PC-3 (cell line): ENCODE measurements at regions not wholly inside any gene's neighbourhood (a gene's known extent, or its start where the extent isn't known, plus 50 kb on each side); places are given as distances from the start of the nearest gene placed in this dataset.

Source experiments
- ATAC-seq: fragments of 200-7000 bp; cut with Tn5 transposase; 2 replicates; pipeline ENCODE4 v1.9.1; 2020; ENCODE audit warnings: mild to moderate bottlenecking, moderate library complexity
- BruUV-seq: library from RNA; stranded (reverse); fragments of 400-500 nt; replicated peaks from 2 replicates; lab custom pipeline; 2021; lab: Mats Ljungman, UMichigan
- CTCF ChIA-PET: fragments of 300-600 bp; sonication (Branson Sonifier 250); formaldehyde crosslinking; loops from one replicate; lab custom pipeline; 2022; ENCODE audit warnings: antibody characterized with exemption; lab: Charles Lee
- POLR2A ChIA-PET: fragments of 300-600 bp; sonication (Branson Sonifier 250); formaldehyde crosslinking; loops from one replicate; lab custom pipeline; 2022; ENCODE audit warnings: antibody characterized with exemption; ENCODE audit not compliant: unreplicated experiment; lab: Charles Lee
- DNase-seq: peaks from one replicate; pipeline ENCODE4 v3.0.0-alpha.2; 2015
- H2AFZ ChIP-seq: fragments of 300-600 bp; sonication (generic); 2 replicates; pipeline ENCODE4 v1.6.0; 2016; ENCODE audit warnings: antibody characterized with exemption, low read length
- H3F3A ChIP-seq: fragments of 300-600 bp; sonication (generic); one replicate; pipeline ENCODE4 v1.6.0; 2017; ENCODE audit warnings: antibody characterized with exemption, low read length, control low read depth, mild to moderate bottlenecking; ENCODE audit not compliant: unreplicated experiment
- H3K27ac ChIP-seq: fragments of 300-600 bp; sonication (generic); 2 replicates; pipeline ENCODE4 v1.5.1; 2016; ENCODE audit warnings: mild to moderate bottlenecking, low read length
- H3K27me3 ChIP-seq: fragments of 300-600 bp; sonication (generic); 2 replicates; pipeline ENCODE4 v1.6.1; 2016; ENCODE audit warnings: low read length, mixed read lengths
- H3K36me3 ChIP-seq: fragments of 300-600 bp; sonication (generic); 2 replicates; pipeline ENCODE4 v1.6.1; 2016; ENCODE audit warnings: low read depth, mixed run types, low read length, mixed read lengths
- H3K4me1 ChIP-seq: fragments of 300-600 bp; sonication (generic); 2 replicates; pipeline ENCODE4 v1.5.1; 2016; ENCODE audit warnings: low read length; ENCODE audit not compliant: insufficient read depth
- H3K4me2 ChIP-seq: fragments of 300-600 bp; sonication (generic); 2 replicates; pipeline ENCODE4 v1.6.0; 2016; ENCODE audit warnings: low read length
- H3K4me3 ChIP-seq: fragments of 300-600 bp; sonication (generic); 2 replicates; pipeline ENCODE4 v1.5.1; 2016; ENCODE audit warnings: mild to moderate bottlenecking, low read length, mixed read lengths
- H3K79me2 ChIP-seq: fragments of 300-600 bp; sonication (generic); 2 replicates; pipeline ENCODE4 v1.6.1; 2017; ENCODE audit warnings: low read length, mixed read lengths
- H3K9ac ChIP-seq: fragments of 300-600 bp; sonication (generic); 2 replicates; pipeline ENCODE4 v1.6.0; 2016; ENCODE audit warnings: mild to moderate bottlenecking, low read length
- H3K9me2 ChIP-seq: fragments of 300-600 bp; sonication (generic); replicated peaks from 2 replicates; pipeline ENCODE4 v1.6.1; 2016; ENCODE audit warnings: mixed run types, low read length, mixed read lengths
- H3K9me3 ChIP-seq: fragments of 300-600 bp; sonication (generic); 2 replicates; pipeline ENCODE4 v1.6.1; 2016; ENCODE audit warnings: low read length, mixed read lengths
- H4K20me1 ChIP-seq: fragments of 300-600 bp; sonication (generic); 2 replicates; pipeline ENCODE4 v1.6.1; 2016; ENCODE audit warnings: low read length, mixed read lengths
- CTCF ChIP-seq: fragments of 300-600 bp; sonication (generic); conservative IDR thresholded peaks from 2 replicates; pipeline ENCODE4 v1.5.1; 2017; ENCODE audit warnings: antibody characterized with exemption, low read depth, mild to moderate bottlenecking, low read length
- EZH2 ChIP-seq: fragments of 300-600 bp; sonication (generic); IDR thresholded peaks from one replicate; pipeline ENCODE4 v1.6.1; 2017; ENCODE audit warnings: antibody characterized with exemption, mild to moderate bottlenecking, low read length; ENCODE audit not compliant: unreplicated experiment
- EZH2phosphoT487 ChIP-seq: fragments of 300-600 bp; sonication (generic); IDR thresholded peaks from 2 replicates; pipeline ENCODE4 v1.6.1; 2018; ENCODE audit warnings: mild to moderate bottlenecking, antibody characterized with exemption, low read length, borderline replicate concordance
- intact Hi-C: fragments of 100-400 bp; cut with micrococcal nuclease; formaldehyde crosslinking; loops from 2 replicates; pipeline ENCODE4 v1.9.0; 2023

- H3F3A ChIP-seq, result no peaks in the 10 kb centered on the region
- H3K9me3 ChIP-seq, result no peaks in the 10 kb centered on the region
- H3K27me3 ChIP-seq, result no peaks in the 10 kb centered on the region; the same call in 1 of the 2 replicates
- no peaks in the 10 kb centered on the region for H4K20me1 ChIP-seq
- POLR2A ChIA-PET, result no interaction called here
- H3K9ac ChIP-seq, result no peak overlapping the region
- H3K4me3 ChIP-seq, result no peak overlapping the region
- no peaks in the 10 kb centered on the region for H3K4me1 ChIP-seq
- no peaks in the 10 kb centered on the region; the same call in 1 of the 2 replicates for H3K9me2 ChIP-seq
- ATAC-seq (no peak), DNase-seq (no peak)
- TF ChIP-seq CTCF (no peak), EZH2phosphoT487 (no peak), EZH2 (no peak)
- no peak overlapping the region for H3K27ac ChIP-seq
- no peaks in the 10 kb centered on the region for H3K36me3 ChIP-seq
- no TSS peak for BruUV-seq
- H3K79me2 ChIP-seq, result no peaks in the 10 kb centered on the region
- CTCF ChIA-PET, result no interaction called here
- H3K4me2 ChIP-seq, result no peak overlapping the region
- intact Hi-C loops, result no loop called here
- no peak overlapping the region for H2AFZ ChIP-seq
These were observed 250.0 kb upstream of the PROK2 start for GRCh38 chr3:72034986-72035385.

DNA sequence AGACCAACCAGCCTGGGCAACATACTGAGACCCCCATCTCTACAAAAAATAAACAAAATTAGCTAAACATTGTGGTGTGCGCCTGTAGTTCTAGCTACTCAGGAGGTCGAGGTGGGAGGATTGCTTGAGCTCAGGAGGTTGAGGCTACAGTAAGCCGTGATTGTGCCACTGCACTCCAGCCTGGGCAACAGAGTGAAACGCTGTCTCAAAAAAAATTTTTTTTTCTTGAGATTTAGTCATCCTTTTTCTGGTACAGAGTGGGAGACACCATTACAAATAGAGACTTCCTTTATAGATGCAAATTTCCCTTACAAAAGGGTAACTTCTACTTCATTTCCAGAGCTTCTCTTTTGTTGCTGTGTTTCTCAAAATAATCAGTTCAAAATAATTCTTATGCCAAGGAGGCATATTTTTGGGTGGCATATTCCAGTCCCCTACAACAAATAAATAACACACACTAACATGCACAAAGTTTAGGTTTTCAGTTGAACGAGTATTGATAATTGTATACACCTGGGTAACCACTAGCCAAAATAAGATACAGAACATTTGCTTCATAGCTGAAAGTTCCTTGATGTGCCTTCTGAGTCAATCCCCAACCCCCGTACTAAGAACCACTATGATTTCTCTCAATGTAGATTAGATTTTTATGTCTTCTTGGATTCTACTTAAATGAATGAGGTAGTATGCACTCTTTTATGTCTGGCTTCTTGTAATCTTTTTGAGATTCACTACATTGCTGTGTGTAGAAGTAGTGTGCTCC, 248.9 kb upstream of the PROK2 start:
- ATAC-seq (no peak), DNase-seq (no peak)
- Histone ChIP-seq H3F3A (no peaks in the 10 kb centered on the region), H3K36me3 (no peaks in the 10 kb centered on the region), H3K4me2 (no peak overlapping the region), H3K9me2 (no peaks in the 10 kb centered on the region; the same call in 1 of the 2 replicates), H4K20me1 (no peaks in the 10 kb centered on the region), H3K79me2 (no peaks in the 10 kb centered on the region), H3K4me1 (no peaks in the 10 kb centered on the region), H3K9ac (no peak overlapping the region), H2AFZ (no peak overlapping the region), H3K9me3 (no peaks in the 10 kb centered on the region), H3K27ac (no peak overlapping the region), H3K4me3 (no peak overlapping the region), H3K27me3 (no peaks in the 10 kb centered on the region; the same call in 1 of the 2 replicates)
- intact Hi-C loops, result no loop called here
- TF ChIP-seq CTCF (no peak), EZH2phosphoT487 (no peak), EZH2 (no peak)
- no TSS peak for BruUV-seq
- ChIA-PET CTCF (no interaction called here), POLR2A (no interaction called here)
